ENCODE measurements at regions not wholly inside any gene's neighbourhood (a gene's known extent, or its start where the extent isn't known, plus 50 kb on each side); places are given as distances from the start of the nearest gene placed in this dataset.

- ATAC-seq (replicated peaks) (no peak), DNase-seq (no peak)
- Mint-ChIP-seq H3K9me3 (no peaks in the 10 kb centered on the region), H3K27me3 (peaks cover 46 to 90% of the 10 kb centered on the region in 2 donors), H3K4me1 (ENCODE audit: low read depth in 2 of 2) (peaks cover 9 to 10% of the 10 kb centered on the region in 2 donors), H3K36me3 (ENCODE audit: insufficient read depth) (no peaks in the 10 kb centered on the region), H3K27ac (no peak overlapping the region), H3K4me3 (no peak overlapping the region)
Observed at GRCh38 chr10:42937048-42937447, 139.8 kb upstream of the RET start.

- Mint-ChIP-seq H3K9me3 (no peaks in the 10 kb centered on the region), H3K27me3 (peaks cover 48 to 90% of the 10 kb centered on the region in 2 donors), H3K36me3 (ENCODE audit: insufficient read depth) (no peaks in the 10 kb centered on the region), H3K4me1 (ENCODE audit: low read depth in 2 of 2) (peaks cover 9 to 10% of the 10 kb centered on the region in 2 donors), H3K4me3 (no peak overlapping the region), H3K27ac (no peak overlapping the region)
- DNase-seq = no peak
- ATAC-seq (replicated peaks) = no peak
Observed at GRCh38 chr10:42937649-42938180, 139.2 kb upstream of the RET start.

- no peak for ATAC-seq (replicated peaks)
- no peak for DNase-seq
- no peaks in the 10 kb centered on the region for H3K9me3 Mint-ChIP-seq
- peaks cover 5 to 6% of the 10 kb centered on the region in 2 donors for H3K4me1 Mint-ChIP-seq (ENCODE audit: low read depth in 2 of 2)
- no peak overlapping the region for H3K4me3 Mint-ChIP-seq
- H3K36me3 Mint-ChIP-seq (ENCODE audit: insufficient read depth) = no peaks in the 10 kb centered on the region
- H3K27me3 Mint-ChIP-seq = peaks cover 44 to 90% of the 10 kb centered on the region in 2 donors
- H3K27ac Mint-ChIP-seq = no peak overlapping the region
Observed at GRCh38 chr10:42938351-42938750, 138.5 kb upstream of the RET start.

GRCh38 chr10:42939237-42939636 is 137.6 kb upstream of the RET start:
- no peak overlapping the region for H3K4me3 Mint-ChIP-seq
- H3K27ac Mint-ChIP-seq = no peak overlapping the region
- DNase-seq = no peak
- H3K27me3 Mint-ChIP-seq = peaks cover 44 to 90% of the 10 kb centered on the region in 2 donors
- peaks cover 0 to under 1% of the 10 kb centered on the region in 2 donors for H3K4me1 Mint-ChIP-seq (ENCODE audit: low read depth in 2 of 2)
- H3K9me3 Mint-ChIP-seq = no peaks in the 10 kb centered on the region
- no peaks in the 10 kb centered on the region for H3K36me3 Mint-ChIP-seq (ENCODE audit: insufficient read depth)
- no peak for ATAC-seq (replicated peaks)

GRCh38 chr10:42939685-42940366 is 137.0 kb upstream of the RET start:
- no peak for DNase-seq
- peaks cover 39 to 88% of the 10 kb centered on the region in 2 donors for H3K27me3 Mint-ChIP-seq
- no peak for ATAC-seq (replicated peaks)
- no peak overlapping the region for H3K27ac Mint-ChIP-seq
- no peaks in the 10 kb centered on the region for H3K4me1 Mint-ChIP-seq (ENCODE audit: low read depth in 2 of 2)
- H3K9me3 Mint-ChIP-seq = no peaks in the 10 kb centered on the region
- no peaks in the 10 kb centered on the region for H3K36me3 Mint-ChIP-seq (ENCODE audit: insufficient read depth)
- H3K4me3 Mint-ChIP-seq = no peak overlapping the region

- Mint-ChIP-seq H3K9me3 (no peaks in the 10 kb centered on the region), H3K27me3 (peaks cover 36 to 79% of the 10 kb centered on the region in 2 donors), H3K4me1 (ENCODE audit: low read depth in 2 of 2) (no peaks in the 10 kb centered on the region), H3K36me3 (ENCODE audit: insufficient read depth) (no peaks in the 10 kb centered on the region), H3K4me3 (no peak overlapping the region), H3K27ac (no peak overlapping the region)
- ATAC-seq (replicated peaks) = no peak
- DNase-seq = no peak
Observed at GRCh38 chr10:42940487-42941294, 136.2 kb upstream of the RET start.

- no peak overlapping the region for H3K27ac Mint-ChIP-seq
- ATAC-seq (replicated peaks) = no peak
Observed at GRCh38 chr10:42941295-42941644, 135.6 kb upstream of the RET start.

GRCh38 chr10:42941790-42942189 is 135.1 kb upstream of the RET start:
- Mint-ChIP-seq H3K27ac (no peak overlapping the region), H3K9me3 (no peaks in the 10 kb centered on the region), H3K27me3 (peaks cover 43 to 79% of the 10 kb centered on the region in 2 donors), H3K4me3 (no peak overlapping the region), H3K36me3 (ENCODE audit: insufficient read depth) (no peaks in the 10 kb centered on the region), H3K4me1 (ENCODE audit: low read depth in 2 of 2) (no peaks in the 10 kb centered on the region)
- DNase-seq (no peak), ATAC-seq (replicated peaks) (no peak)

More at GRCh38 chr10:42941295-42941644, 135.6 kb upstream of the RET start:
- Mint-ChIP-seq H3K27me3 (peaks cover 40 to 79% of the 10 kb centered on the region in 2 donors), H3K4me1 (ENCODE audit: low read depth in 2 of 2) (no peaks in the 10 kb centered on the region), H3K9me3 (no peaks in the 10 kb centered on the region), H3K4me3 (no peak overlapping the region), H3K36me3 (ENCODE audit: insufficient read depth) (no peaks in the 10 kb centered on the region)
- DNase-seq = no peak

GRCh38 chr10:42942279-42942950 is 134.5 kb upstream of the RET start:
- H3K9me3 Mint-ChIP-seq = no peaks in the 10 kb centered on the region
- H3K27me3 Mint-ChIP-seq = peaks cover 39 to 78% of the 10 kb centered on the region in 2 donors
- H3K36me3 Mint-ChIP-seq (ENCODE audit: insufficient read depth) = no peaks in the 10 kb centered on the region
- ATAC-seq (replicated peaks) (no peak), DNase-seq (no peak)
- no peak overlapping the region for H3K27ac Mint-ChIP-seq
- H3K4me1 Mint-ChIP-seq (ENCODE audit: low read depth in 2 of 2) = no peaks in the 10 kb centered on the region
- H3K4me3 Mint-ChIP-seq = no peak overlapping the region

- Mint-ChIP-seq H3K36me3 (ENCODE audit: insufficient read depth) (no peaks in the 10 kb centered on the region), H3K4me1 (ENCODE audit: low read depth in 2 of 2) (no peaks in the 10 kb centered on the region), H3K27ac (no peak overlapping the region), H3K4me3 (no peak overlapping the region), H3K27me3 (peaks cover 38 to 70% of the 10 kb centered on the region in 2 donors), H3K9me3 (no peaks in the 10 kb centered on the region)
- no peak for ATAC-seq (replicated peaks)
- no peak for DNase-seq
Observed at GRCh38 chr10:42943025-42943818, 133.6 kb upstream of the RET start.

GRCh38 chr10:42948040-42948439 is 128.8 kb upstream of the RET start:
- peaks cover 23 to 59% of the 10 kb centered on the region in 2 donors for H3K27me3 Mint-ChIP-seq
- H3K4me3 Mint-ChIP-seq = no peak overlapping the region
- DNase-seq (no peak), ATAC-seq (replicated peaks) (no peak)
- no peaks in the 10 kb centered on the region for H3K4me1 Mint-ChIP-seq (ENCODE audit: low read depth in 2 of 2)
- no peaks in the 10 kb centered on the region for H3K9me3 Mint-ChIP-seq
- H3K36me3 Mint-ChIP-seq (ENCODE audit: insufficient read depth) = no peaks in the 10 kb centered on the region
- no peak overlapping the region for H3K27ac Mint-ChIP-seq

GRCh38 chr10:42949287-42949686 is 127.6 kb upstream of the RET start:
- H3K4me3 Mint-ChIP-seq = no peak overlapping the region
- no peak for DNase-seq
- no peak for ATAC-seq (replicated peaks)
- H3K9me3 Mint-ChIP-seq = no peaks in the 10 kb centered on the region
- peaks cover 13 to 56% of the 10 kb centered on the region in 2 donors for H3K27me3 Mint-ChIP-seq
- H3K4me1 Mint-ChIP-seq (ENCODE audit: low read depth in 2 of 2) = no peaks in the 10 kb centered on the region
- H3K27ac Mint-ChIP-seq = no peak overlapping the region
- no peaks in the 10 kb centered on the region for H3K36me3 Mint-ChIP-seq (ENCODE audit: insufficient read depth)

Measured in effector memory CD8-positive, alpha-beta T cell (primary cell).